ENCODE measurements at regions not wholly inside any gene's neighbourhood (a gene's known extent, or its start where the extent isn't known, plus 50 kb on each side); places are given as distances from the start of the nearest gene placed in this dataset.
A peak's percentile ranks its signal among the peaks of the same experiment; 100 is the strongest.

- no peak for DNase-seq (ENCODE audit: low read depth)
- no peak overlapping the region for H3K4me3 ChIP-seq (ENCODE audit: low read depth, low read length)
- TF ChIP-seq CTCF (IDR thresholded peaks at IDR 0.05; ENCODE audit: insufficient read depth, low read depth, low read length): no peak
Measured at GRCh38 chr12:19872621-19873540, 433.6 kb downstream of the AEBP2 start.

GRCh38 chr12:19880076-19880475 is 440.8 kb downstream of the AEBP2 start:
- TF ChIP-seq CTCF (IDR thresholded peaks at IDR 0.05; ENCODE audit: insufficient read depth, low read depth, low read length): no peak
- DNase-seq (ENCODE audit: low read depth): no peak

GRCh38 chr12:19880721-19881120 is 441.4 kb downstream of the AEBP2 start:
- no peak overlapping the region for H3K4me3 ChIP-seq (ENCODE audit: low read depth, low read length)
- DNase-seq (ENCODE audit: low read depth): no peak
- TF ChIP-seq CTCF (IDR thresholded peaks at IDR 0.05; ENCODE audit: insufficient read depth, low read depth, low read length): no peak

More at GRCh38 chr12:19880076-19880475, 440.8 kb downstream of the AEBP2 start:
- no peak overlapping the region for H3K4me3 ChIP-seq (ENCODE audit: low read depth, low read length)

- no peak for TF ChIP-seq CTCF (IDR thresholded peaks at IDR 0.05; ENCODE audit: insufficient read depth, low read depth, low read length)
- peak; percentile 42 for DNase-seq (ENCODE audit: low read depth)
- H3K4me3 ChIP-seq (ENCODE audit: low read depth, low read length): no peak overlapping the region
Measured at GRCh38 chr12:19882346-19882745, 443.1 kb downstream of the AEBP2 start.

- DNase-seq (ENCODE audit: low read depth): peak; percentile 30
- TF ChIP-seq CTCF (IDR thresholded peaks at IDR 0.05; ENCODE audit: insufficient read depth, low read depth, low read length): no peak
- no peak overlapping the region for H3K4me3 ChIP-seq (ENCODE audit: low read depth, low read length)
Measured at GRCh38 chr12:19884021-19884492, 444.8 kb downstream of the AEBP2 start.

- no peak for TF ChIP-seq CTCF (IDR thresholded peaks at IDR 0.05; ENCODE audit: insufficient read depth, low read depth, low read length)
- H3K4me3 ChIP-seq (ENCODE audit: low read depth, low read length): no peak overlapping the region
- peak; percentile 30 for DNase-seq (ENCODE audit: low read depth)
Measured at GRCh38 chr12:19885093-19885812, 446.0 kb downstream of the AEBP2 start.

Data from fibroblast of villous mesenchyme (primary cell).